GM12865 (cell line): ENCODE measurements at regions not wholly inside any gene's neighbourhood (a gene's known extent, or its start where the extent isn't known, plus 50 kb on each side); places are given as distances from the start of the nearest gene placed in this dataset.

ENCODE experiments used
- DNase-seq: peaks from one replicate; pipeline ENCODE4 v3.0.0; 2010; ENCODE audit warnings: low read depth
- H3K4me3 ChIP-seq: 2 replicates; pipeline ENCODE4 v1.5.1; 2011; ENCODE audit warnings: mild to moderate bottlenecking, low read depth, low read length, control low read depth
- CTCF ChIP-seq: IDR thresholded peaks from 2 replicates; pipeline ENCODE4 v1.5.1; 2011; ENCODE audit warnings: low read length, control low read depth, low read depth, inconsistent platforms; ENCODE audit not compliant: insufficient read depth; ENCODE audit errors: missing control alignments

- TF ChIP-seq CTCF = no peak
- DNase-seq = no peak
- H3K4me3 ChIP-seq = no peak overlapping the region
These were observed 176.5 kb downstream of the MEX3B start for GRCh38 chr15:81869161-81869954.

- no peak for TF ChIP-seq CTCF
- no peak overlapping the region for H3K4me3 ChIP-seq
- DNase-seq = peak; percentile 81
These were observed 179.8 kb downstream of the MEX3B start for GRCh38 chr15:81865850-81866537.

- no peak for TF ChIP-seq CTCF
- no peak overlapping the region for H3K4me3 ChIP-seq
- no peak for DNase-seq
These were observed 182.7 kb downstream of the MEX3B start for GRCh38 chr15:81863162-81863561.

- no peak for TF ChIP-seq CTCF
- no peak overlapping the region for H3K4me3 ChIP-seq
- DNase-seq = no peak
These were observed 185.9 kb downstream of the MEX3B start for GRCh38 chr15:81859737-81860516.

- no peak for DNase-seq
- H3K4me3 ChIP-seq = no peak overlapping the region
- no peak for TF ChIP-seq CTCF
These were observed 187.2 kb downstream of the MEX3B start for GRCh38 chr15:81858586-81858985.

GRCh38 chr15:81858136-81858535 is 187.7 kb downstream of the MEX3B start:
- no peak overlapping the region for H3K4me3 ChIP-seq
- DNase-seq = no peak
- no peak for TF ChIP-seq CTCF
